ENCODE measurements at regions not wholly inside any gene's neighbourhood (a gene's known extent, or its start where the extent isn't known, plus 50 kb on each side); places are given as distances from the start of the nearest gene placed in this dataset.

GRCh38 chr14:29311983-29312382, 545.4 kb downstream of the FOXG1 start:
- Mint-ChIP-seq H3K27me3 (no peaks in the 10 kb centered on the region), H3K36me3 (ENCODE audit: low read depth) (no peaks in the 10 kb centered on the region), H3K27ac (no peak overlapping the region), H3K9me3 (no peaks in the 10 kb centered on the region), H3K4me1 (no peaks in the 10 kb centered on the region), H3K4me3 (no peak overlapping the region)
- DNase-seq (no peak), ATAC-seq (ENCODE audit: low read depth) (no peak)
- TF ChIP-seq CTCF (IDR thresholded peaks at IDR 0.05): no peak
- POLR2A ChIA-PET: no interaction called here
- intact Hi-C loops (cut with micrococcal nuclease): no loop called here
- CTCF ChIA-PET: no interaction called here

- POLR2A ChIA-PET: no interaction called here
Measured at GRCh38 chr14:29316936-29317335, 550.3 kb downstream of the FOXG1 start.

GRCh38 chr14:29317423-29317822, 550.8 kb downstream of the FOXG1 start:
- ATAC-seq (ENCODE audit: low read depth): no peak
- CTCF ChIA-PET: no interaction called here
- Mint-ChIP-seq H3K4me3 (no peak overlapping the region), H3K27me3 (no peaks in the 10 kb centered on the region), H3K36me3 (ENCODE audit: low read depth) (no peaks in the 10 kb centered on the region), H3K4me1 (no peaks in the 10 kb centered on the region), H3K9me3 (peaks cover 2% of the 10 kb centered on the region), H3K27ac (no peak overlapping the region)
- TF ChIP-seq CTCF (IDR thresholded peaks at IDR 0.05): no peak
- POLR2A ChIA-PET: no interaction called here
- no peak for DNase-seq
- intact Hi-C loops (cut with micrococcal nuclease): no loop called here

More at GRCh38 chr14:29316936-29317335, 550.3 kb downstream of the FOXG1 start:
- Mint-ChIP-seq H3K4me3 (no peak overlapping the region), H3K27ac (no peak overlapping the region), H3K9me3 (peaks cover 2% of the 10 kb centered on the region), H3K27me3 (no peaks in the 10 kb centered on the region), H3K36me3 (ENCODE audit: low read depth) (no peaks in the 10 kb centered on the region), H3K4me1 (no peaks in the 10 kb centered on the region)
- ATAC-seq (ENCODE audit: low read depth): no peak
- no peak for DNase-seq
- no peak for TF ChIP-seq CTCF (IDR thresholded peaks at IDR 0.05)
- CTCF ChIA-PET: no interaction called here
- intact Hi-C loops (cut with micrococcal nuclease): no loop called here

- Mint-ChIP-seq H3K9me3 (peaks cover 2% of the 10 kb centered on the region), H3K4me1 (no peaks in the 10 kb centered on the region), H3K4me3 (no peak overlapping the region), H3K27me3 (no peaks in the 10 kb centered on the region), H3K36me3 (ENCODE audit: low read depth) (no peaks in the 10 kb centered on the region), H3K27ac (no peak overlapping the region)
- no peak for ATAC-seq (ENCODE audit: low read depth)
- ChIA-PET CTCF (no interaction called here), POLR2A (no interaction called here)
- no peak for DNase-seq
- no peak for TF ChIP-seq CTCF (IDR thresholded peaks at IDR 0.05)
- intact Hi-C loops (cut with micrococcal nuclease): no loop called here
Measured at GRCh38 chr14:29320286-29320685, 553.7 kb downstream of the FOXG1 start.

GRCh38 chr14:29321646-29322045, 555.1 kb downstream of the FOXG1 start:
- H3K4me1 Mint-ChIP-seq: no peaks in the 10 kb centered on the region
- no peak for TF ChIP-seq CTCF (IDR thresholded peaks at IDR 0.05)
- DNase-seq: no peak
- H3K9me3 Mint-ChIP-seq: peaks cover 2% of the 10 kb centered on the region
- POLR2A ChIA-PET: no interaction called here
- H3K27ac Mint-ChIP-seq: no peak overlapping the region
- intact Hi-C loops (cut with micrococcal nuclease): no loop called here
- no peaks in the 10 kb centered on the region for H3K27me3 Mint-ChIP-seq
- ATAC-seq (ENCODE audit: low read depth): no peak
- no peak overlapping the region for H3K4me3 Mint-ChIP-seq
- no peaks in the 10 kb centered on the region for H3K36me3 Mint-ChIP-seq (ENCODE audit: low read depth)
- CTCF ChIA-PET: no interaction called here

Measured in activated B cell treated with CpG ODN at 0.5 μM for 24 hours (primary cell).